AG04449 (cell line): ENCODE measurements at regions not wholly inside any gene's neighbourhood (a gene's known extent, or its start where the extent isn't known, plus 50 kb on each side); places are given as distances from the start of the nearest gene placed in this dataset.

Experiments used
- CTCF ChIA-PET: fragments of 350-600 bp; formaldehyde crosslinking; extraction: SDS; loops from one replicate; lab custom pipeline; 2021; ENCODE audit warnings: antibody characterized with exemption; lab: Yijun Ruan, JAX
- POLR2A ChIA-PET: fragments of 400-600, 350-600 bp; formaldehyde crosslinking; extraction: SDS; loops from one replicate; lab custom pipeline; 2020; ENCODE audit warnings: antibody characterized with exemption, inconsistent platforms; lab: Yijun Ruan, JAX
- DNase-seq: peaks from one replicate; pipeline ENCODE4 v3.0.0-alpha.2; 2010; ENCODE audit warnings: low read depth, low spot score
- H3K4me3 ChIP-seq: 2 replicates; pipeline ENCODE4 v1.5.1; 2011; ENCODE audit warnings: low read depth, mild to moderate bottlenecking, control low read depth, low read length
- TF ChIP-seq, protein P1 (sequence below): IDR thresholded peaks from one replicate; pipeline ENCODE4 v1.5.1; 2011; ENCODE audit warnings: mild to moderate bottlenecking, moderate library complexity, low read length, control low read depth, inconsistent platforms; ENCODE audit not compliant: insufficient read depth; ENCODE audit errors: missing control alignments

DNA sequence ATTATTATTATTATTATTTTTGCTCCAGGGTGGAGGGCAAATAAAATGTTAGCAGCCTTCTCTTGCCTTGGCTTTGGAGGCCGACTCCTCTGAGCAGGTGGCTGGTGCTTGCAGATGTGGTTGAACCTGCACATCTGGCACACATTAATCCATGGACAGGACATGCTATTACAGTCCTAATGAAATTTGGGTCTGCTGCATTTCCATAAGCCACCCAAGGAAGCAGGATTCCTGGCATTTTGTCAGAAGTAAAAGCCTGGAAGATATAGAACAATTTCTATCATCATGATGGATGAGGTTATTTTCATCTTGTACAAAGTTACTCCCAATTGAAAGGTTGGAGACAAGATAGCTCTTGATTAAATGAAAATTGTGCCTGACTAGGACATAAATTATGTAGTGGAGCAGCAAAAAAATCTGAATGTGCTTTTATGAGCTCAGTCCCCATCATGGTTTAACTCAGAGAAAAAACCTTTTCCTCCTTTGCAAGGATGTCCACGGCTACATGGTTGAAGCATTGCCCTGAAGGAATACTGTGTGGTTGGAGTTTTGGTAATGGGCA, 130.9 kb upstream of the RGMA start:
- CTCF ChIA-PET = no interaction called here
- POLR2A ChIA-PET = no interaction called here

DNA sequence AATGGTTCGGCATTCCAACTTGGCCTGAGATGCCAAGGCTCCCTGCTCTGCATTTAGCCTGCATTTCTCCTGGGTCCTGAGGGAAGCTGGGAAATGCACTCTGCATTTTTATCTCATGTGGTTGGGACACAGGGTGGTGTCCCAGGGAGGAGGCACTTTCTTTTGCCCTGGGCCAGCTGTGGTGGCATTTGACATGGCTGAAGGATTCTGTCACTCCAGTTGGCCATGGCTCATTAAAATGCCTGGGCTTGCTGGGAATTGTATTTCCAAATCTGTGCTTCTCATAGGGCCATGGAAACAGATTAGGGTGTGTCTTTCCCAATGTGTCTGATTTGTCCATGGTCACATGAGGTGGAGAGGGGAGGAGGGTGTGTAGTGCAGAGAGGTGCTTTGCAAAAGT, 128.3 kb upstream of the RGMA start:
- H3K4me3 ChIP-seq = no peak overlapping the region
- ChIA-PET POLR2A (no interaction called here), CTCF (no interaction called here)
- TF ChIP-seq, protein P1, sequence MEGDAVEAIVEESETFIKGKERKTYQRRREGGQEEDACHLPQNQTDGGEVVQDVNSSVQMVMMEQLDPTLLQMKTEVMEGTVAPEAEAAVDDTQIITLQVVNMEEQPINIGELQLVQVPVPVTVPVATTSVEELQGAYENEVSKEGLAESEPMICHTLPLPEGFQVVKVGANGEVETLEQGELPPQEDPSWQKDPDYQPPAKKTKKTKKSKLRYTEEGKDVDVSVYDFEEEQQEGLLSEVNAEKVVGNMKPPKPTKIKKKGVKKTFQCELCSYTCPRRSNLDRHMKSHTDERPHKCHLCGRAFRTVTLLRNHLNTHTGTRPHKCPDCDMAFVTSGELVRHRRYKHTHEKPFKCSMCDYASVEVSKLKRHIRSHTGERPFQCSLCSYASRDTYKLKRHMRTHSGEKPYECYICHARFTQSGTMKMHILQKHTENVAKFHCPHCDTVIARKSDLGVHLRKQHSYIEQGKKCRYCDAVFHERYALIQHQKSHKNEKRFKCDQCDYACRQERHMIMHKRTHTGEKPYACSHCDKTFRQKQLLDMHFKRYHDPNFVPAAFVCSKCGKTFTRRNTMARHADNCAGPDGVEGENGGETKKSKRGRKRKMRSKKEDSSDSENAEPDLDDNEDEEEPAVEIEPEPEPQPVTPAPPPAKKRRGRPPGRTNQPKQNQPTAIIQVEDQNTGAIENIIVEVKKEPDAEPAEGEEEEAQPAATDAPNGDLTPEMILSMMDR = no peak
- DNase-seq = no peak

More for the DNA sequence above, 130.9 kb upstream of the RGMA start:
- DNase-seq = no peak
- TF ChIP-seq, protein P1 = no peak
- no peak overlapping the region for H3K4me3 ChIP-seq

DNA sequence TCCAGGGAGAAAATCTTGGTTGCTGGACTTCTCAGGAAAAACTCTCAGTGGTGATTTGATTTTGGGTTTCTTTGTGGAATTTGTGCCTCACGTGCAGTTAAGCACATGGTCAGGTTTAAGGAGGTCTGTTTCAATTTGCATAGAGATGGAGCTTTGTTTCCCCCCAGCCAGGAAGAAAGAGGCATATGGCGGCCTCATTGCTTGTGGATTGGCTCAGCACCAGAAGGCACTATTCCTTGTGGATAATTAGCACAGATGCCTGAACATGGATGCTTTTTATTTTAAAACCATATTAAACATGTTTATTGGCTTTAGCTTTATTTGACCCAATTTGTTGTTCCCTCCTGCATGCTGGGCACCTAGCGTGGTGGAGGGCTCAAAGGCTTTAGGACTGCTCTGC, 125.1 kb upstream of the RGMA start:
- no peak overlapping the region for H3K4me3 ChIP-seq
- DNase-seq = no peak
- CTCF ChIA-PET = no interaction called here
- TF ChIP-seq, protein P1 = no peak
- POLR2A ChIA-PET = no interaction called here

- TF ChIP-seq, protein P1 = no peak
- H3K4me3 ChIP-seq = no peak overlapping the region
- DNase-seq = no peak
- ChIA-PET POLR2A (no interaction called here), CTCF (no interaction called here)
These were observed 124.3 kb upstream of the RGMA start for GRCh38 chr15:93213281-93213680.

DNA sequence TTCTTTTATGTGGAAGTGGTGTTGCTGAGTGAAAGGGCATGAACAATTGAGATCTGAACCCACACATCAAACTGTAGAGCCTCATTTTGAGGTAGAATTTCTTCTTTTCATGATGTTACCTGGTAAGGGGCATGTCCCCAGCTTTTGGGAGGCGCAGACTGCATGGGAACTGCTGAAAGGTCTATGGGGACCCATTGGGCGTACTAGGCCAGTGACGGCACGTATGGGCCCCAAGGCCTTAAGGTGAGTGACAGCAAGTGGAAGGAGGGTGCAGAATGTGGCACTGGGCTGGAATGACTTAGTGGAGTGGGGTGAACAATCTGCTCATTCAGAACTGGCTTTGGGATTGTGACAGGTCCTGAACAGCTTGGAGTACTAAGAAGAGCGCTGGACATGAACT, 123.6 kb upstream of the RGMA start:
- no peak overlapping the region for H3K4me3 ChIP-seq
- ChIA-PET POLR2A (no interaction called here), CTCF (no interaction called here)
- DNase-seq = no peak
- TF ChIP-seq, protein P1 = no peak

DNA sequence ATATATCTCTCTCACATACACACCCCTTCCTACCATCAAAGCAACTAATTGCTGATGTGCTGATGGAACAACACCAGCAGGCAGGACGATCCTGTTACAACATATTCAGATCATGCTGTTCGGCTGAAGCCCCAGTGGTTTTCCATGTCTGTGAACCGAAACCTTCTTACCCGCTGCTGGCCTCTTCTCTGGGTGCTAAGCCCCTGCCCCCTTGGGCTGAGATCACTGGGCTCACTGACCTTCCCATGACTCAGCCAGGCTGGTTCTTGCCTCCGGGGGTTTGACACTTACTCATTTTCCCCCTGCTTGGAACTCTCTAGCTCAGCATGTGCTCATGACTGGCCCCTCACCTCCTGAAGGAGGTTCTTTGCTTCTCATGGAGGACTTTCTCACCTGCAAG, 122.0 kb upstream of the RGMA start:
- DNase-seq = no peak
- ChIA-PET CTCF (no interaction called here), POLR2A (no interaction called here)
- no peak overlapping the region for H3K4me3 ChIP-seq
- TF ChIP-seq, protein P1 = no peak
